ENCODE measurements at regions not wholly inside any gene's neighbourhood (a gene's known extent, or its start where the extent isn't known, plus 50 kb on each side); places are given as distances from the start of the nearest gene placed in this dataset.
"Not testable (repeated sequence)": the region's sequence is repeated elsewhere in the genome, so short reads cannot be mapped to it uniquely, and the experiment has no call there.

DNA sequence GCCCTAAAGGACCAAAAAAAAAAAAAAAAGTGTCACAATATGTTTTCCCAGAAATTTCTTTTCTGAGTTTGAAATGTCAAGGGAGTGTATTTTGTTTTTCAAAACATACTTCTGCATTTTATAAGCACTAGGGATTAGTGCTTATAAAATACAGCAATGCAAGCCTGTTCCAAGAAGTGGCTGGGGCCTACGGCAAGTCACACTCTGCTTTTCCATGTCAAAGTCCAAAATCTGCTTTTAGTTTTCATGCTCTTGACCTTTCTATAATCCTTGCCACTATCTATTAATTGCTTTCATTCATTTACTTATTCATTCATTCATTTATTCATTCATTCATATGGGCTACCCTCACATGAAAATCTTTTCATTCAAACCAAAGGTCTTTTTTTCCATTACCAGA lies 100.1 kb upstream of the UXS1 start:
- intact Hi-C loops (cut with DNase I), result no loop called here
- no peak for DNase-seq (ENCODE audit: low spot score)

DNA sequence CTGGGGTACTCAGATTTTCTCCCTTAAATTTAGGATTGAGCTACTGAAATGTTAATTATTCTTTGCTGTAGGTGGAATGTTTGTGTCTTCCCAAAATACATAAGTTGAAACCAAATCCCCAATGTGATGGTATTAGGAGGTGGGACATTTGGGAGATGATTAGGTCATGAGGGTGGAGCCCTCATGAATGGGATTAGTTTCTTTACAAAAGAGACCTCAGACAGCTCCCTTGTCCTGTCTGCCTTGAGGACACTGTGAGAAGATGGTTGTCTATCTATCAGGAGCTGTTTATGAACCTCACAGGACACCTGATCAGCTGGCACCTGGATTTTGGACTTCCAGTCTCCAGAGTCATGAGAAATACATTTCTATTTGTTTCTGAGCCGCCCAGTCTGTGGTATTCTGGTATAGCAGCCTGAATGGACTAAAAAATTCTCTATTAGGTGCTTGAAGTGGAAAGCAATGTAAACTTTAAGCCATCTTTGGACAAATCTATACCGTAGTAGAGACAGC lies 99.2 kb upstream of the UXS1 start:
- no peak for DNase-seq (ENCODE audit: low spot score)

DNA sequence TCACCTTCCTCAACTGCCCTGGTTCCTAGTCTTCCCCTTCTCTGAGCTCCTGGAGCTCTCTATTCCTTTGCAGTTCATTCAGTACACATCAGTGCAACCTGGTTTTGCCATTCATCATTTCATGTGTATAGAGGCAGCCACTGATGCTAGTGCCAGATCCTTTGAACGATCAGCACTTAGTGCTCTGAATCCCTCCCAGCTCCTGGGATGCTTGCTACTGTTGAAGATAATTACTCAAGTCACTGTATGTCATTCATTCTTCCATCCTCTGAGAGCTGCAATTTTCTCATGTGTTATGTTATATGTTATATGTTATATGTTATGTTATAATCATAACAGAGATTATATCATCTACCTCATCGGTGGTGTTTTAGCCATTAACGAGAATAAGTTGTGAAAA lies 98.5 kb upstream of the UXS1 start:
- intact Hi-C loops (cut with DNase I), result no loop called here
- no peak for DNase-seq (ENCODE audit: low spot score)

More for the DNA sequence above, 99.2 kb upstream of the UXS1 start:
- intact Hi-C loops (cut with DNase I), result no loop called here

DNA sequence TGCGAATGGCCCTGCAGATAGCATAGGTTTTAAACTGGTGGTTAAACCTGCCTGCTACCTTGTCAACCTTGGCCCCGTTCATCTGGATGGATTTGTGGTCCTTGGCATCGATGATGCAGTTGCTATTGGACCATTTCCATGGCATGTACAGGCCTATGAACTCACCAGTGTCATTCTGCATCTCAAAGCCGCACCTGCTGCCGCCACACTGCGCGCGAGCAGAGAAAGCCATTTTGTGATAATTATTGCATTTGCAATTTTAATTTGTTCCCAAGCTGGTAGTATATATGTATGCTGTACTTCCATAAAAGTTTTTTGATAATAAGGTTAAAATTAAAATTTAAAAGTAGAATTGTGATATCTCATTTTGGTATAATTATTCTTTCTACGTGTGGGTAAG lies 94.8 kb upstream of the UXS1 start:
- DNase-seq (ENCODE audit: low spot score), result no peak
- intact Hi-C loops (cut with DNase I), result no loop called here

DNA sequence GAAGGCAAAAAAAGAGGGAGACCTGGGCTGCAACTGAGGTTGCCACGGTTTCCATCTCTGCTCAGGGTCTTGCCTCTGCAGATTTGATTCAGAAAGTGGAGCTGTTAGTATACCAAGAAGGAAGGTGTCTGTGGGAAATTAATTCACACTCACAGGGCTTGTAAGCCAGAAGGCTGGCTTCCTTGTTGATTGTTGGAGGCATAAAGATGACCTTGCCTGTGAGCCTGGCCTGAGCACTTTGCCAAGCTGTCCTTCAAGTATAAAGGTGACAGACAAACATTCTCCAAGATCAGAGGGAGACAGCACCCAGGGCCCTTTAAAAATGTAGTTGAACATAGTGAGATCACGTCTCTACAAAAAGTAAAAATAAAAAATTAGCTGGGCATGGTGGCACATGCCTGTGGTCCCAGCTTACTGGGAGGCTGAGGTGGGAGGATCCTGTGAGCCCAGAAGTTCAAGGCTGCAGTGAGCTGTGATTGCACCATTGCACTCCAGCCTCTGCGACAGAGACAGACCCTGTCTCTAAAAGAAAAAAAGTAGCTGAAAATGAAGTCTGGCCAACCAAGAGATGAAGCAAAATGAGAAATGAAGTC lies 91.2 kb upstream of the UXS1 start:
- intact Hi-C loops (cut with DNase I), result no loop called here
- DNase-seq (ENCODE audit: low spot score), result no peak

DNA sequence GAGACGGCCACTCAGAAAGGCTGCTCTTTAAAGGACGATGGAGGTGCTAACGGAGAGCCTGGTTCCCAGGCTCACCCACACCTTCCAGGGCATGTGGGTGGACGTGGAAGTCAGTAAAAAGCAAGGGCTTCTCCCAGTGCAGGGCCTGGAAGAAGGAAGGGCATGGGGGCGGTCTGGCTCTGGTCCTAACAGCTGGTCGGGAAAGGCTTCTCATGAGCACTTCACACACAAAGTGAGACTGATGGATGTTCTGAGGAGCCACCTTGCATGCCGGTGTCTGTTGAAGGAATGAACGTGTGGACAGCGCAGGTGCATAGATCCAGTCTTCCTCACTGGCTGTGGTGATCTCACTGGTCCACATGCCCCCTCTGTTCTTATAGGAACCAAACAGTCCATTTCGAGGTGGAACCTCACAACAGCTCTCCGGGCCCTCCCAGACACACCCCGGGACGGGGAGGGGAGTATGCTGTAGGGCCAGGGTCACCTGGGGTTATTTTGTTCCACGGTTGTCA lies 90.6 kb upstream of the UXS1 start:
- no peak for DNase-seq (ENCODE audit: low spot score)
- intact Hi-C loops (cut with DNase I), result no loop called here

DNA sequence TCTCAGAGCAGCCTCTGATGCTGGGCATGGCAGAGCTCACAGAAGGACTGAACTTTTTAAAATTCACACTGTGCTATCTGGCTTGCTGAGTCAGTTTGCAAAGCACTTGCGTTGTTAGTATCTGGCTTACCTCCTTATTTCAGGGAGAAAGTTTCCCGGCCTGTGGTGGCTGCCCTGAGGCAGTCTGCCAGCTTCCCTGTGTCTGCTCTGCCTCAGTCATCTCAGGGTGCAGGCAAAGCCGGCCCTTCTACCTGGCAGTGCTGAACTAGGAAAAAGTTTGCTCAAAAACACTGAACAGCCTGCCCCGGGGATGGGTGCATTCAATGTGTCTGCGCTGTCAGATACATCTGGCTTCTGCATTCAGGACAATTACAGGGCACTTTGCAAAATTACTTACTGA lies 90.2 kb upstream of the UXS1 start:
- intact Hi-C loops (cut with DNase I), result no loop called here
- no peak for DNase-seq (ENCODE audit: low spot score)

DNA sequence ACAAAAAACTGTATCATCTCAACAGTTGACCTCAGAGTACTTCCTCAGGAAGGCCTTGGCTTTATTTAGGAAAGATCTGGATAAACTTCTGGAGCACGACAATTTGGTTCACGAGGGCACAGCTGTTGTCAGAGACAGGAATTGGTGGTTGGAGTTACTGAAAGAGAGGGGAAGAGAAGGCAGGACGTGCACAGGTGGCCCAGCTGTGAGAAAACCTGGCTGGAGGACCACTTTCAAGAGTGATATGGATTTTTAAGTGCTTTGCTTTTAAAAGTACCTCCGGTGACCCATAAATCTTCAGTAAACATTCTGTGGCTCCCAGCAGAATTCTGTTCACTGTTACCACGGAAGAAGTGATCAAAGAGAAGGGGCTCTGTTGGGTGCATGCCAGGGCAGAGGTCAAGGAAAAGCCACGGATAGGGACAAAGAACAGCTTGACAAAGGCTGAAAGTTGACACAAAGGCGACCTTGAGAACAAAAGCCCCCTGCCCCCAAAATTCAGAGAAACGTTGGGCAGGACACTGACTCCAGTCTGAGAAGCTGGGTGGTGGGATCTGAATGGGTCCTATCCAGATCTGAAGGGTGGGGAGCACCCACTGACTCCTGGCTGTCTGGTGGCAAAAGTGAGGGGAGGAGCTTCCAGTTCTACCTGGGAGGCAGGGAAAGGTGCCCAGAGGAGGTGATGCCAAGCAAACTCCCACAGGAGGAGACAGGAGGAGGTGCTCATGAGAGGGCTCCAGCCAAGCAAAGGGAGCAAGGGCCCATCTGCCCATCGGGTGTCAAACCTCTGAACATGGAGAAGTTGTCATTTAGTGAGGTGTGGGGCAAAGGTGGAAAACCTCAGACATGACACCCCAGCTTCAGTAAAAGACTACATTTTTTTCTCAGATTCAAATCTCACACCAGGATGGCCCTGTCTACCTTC lies 89.4 kb upstream of the UXS1 start:
- intact Hi-C loops (cut with DNase I), result not testable (repeated sequence)

DNA sequence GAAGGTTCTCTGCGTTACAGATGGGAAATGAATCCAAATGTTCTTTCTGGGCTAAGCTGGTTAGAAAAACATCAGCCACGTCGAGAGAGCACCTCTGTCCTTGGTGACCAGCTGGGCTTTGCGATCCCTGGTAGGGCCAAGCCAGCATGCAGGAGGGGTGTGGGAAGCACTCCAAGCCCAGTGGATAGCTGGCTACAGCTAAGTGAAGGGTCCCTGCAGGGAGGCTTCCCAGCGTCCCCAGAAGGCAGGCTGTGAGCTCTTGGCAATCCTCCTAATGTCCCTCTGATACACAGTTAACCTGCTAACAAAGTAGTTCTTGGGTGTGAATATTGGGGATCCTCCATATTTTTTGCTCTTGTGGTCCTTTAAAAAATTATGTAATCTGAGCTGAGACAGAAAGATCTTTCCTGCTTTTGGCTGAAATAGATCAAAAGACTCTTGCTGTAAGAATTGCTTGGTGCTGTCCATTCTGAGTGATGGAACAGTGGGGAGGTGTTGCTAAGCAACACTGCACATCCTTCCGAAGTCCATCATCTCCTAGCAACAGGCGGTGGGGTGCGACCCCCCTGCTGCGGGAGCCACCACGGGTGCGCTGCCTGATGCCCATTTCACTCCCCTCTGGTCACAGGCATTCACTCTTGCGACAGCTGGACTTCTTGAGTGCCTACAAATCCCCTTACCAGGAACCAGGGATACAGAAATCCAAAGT lies 88.5 kb upstream of the UXS1 start:
- no peak for DNase-seq (ENCODE audit: low spot score)
- intact Hi-C loops (cut with DNase I), result no loop called here

More for the DNA sequence above, 89.4 kb upstream of the UXS1 start:
- not testable (repeated sequence) for DNase-seq (ENCODE audit: low spot score)

DNA sequence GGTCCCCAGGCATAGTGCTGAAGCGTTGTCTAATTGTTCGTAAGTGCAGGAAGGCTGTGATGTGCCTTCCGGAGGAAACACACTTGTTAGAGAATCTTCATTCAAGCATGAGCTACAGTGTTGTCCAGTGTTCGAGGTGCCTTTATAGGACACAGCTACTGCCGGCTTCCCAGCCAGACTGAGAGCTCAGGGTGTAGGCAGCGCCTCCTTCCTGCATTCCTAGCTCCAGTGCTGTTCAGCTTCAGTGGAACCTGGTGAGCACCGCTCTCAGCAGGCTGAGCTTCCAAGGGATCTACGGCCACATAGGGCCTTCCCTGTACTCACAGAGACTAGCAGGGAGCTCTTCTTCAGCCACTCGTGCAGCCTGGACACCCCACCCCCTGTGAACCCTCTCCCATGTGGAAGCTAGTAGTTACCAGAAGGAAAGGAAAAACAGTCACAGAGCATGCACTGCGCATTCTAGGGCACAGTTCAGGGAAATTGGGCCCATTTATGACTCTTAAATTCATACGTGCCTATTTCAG lies 87.9 kb upstream of the UXS1 start:
- intact Hi-C loops (cut with DNase I), result not testable (repeated sequence)

DNA sequence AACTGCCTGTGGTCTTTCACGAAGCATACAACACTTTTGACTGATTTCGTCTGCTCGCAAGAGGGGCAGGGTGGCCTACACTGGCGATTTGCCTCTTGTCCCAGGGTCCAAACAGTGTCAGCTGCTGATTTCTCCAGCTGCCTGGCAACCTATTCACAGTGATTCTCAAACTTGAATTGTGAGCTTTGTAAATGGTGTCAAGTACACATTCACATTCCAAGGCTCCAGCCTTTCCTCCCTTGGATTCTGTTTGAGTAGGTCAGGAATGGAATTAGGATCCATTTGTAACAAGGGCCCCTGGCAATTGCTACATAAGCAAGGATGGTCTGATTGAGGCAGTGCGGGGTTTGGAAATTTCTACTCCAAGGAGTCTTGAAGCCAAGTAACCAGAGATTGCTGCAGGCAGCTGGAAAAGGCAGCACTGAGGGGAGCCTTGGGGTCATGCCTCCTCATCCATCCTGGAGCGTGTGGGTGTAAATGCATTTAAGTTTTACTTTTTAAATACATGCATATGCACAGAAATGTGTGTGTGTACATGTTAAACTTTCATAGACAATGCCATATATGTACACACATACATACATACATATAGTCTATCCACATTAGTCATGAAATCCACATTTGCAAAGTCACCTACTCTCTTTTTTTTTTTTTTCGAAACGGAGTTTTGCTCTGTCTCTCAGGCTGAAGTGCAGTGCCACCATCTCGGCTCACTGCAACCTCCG lies 86.8 kb upstream of the UXS1 start:
- DNase-seq (ENCODE audit: low spot score), result no peak
- intact Hi-C loops (cut with DNase I), result no loop called here

More for the DNA sequence above, 87.9 kb upstream of the UXS1 start:
- not testable (repeated sequence) for DNase-seq (ENCODE audit: low spot score)

DNA sequence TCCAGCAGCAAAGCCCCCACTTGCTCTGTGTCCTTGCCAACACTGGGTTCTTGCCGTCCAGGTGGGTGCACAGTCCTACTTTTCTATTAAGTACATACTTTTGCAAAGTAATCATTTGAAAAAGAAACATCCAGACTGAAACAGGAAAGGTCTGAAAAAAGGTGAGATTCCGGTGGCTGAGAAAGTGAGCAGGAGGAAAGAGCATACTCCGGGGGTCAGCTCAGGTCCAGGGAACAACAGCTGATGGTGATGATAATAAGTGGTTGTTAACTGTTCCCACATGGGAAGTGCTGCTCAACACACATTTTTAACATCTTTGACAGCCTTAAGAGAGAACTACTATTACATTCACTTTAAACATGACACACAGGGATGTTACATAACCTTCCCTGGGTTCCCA lies 86.1 kb upstream of the UXS1 start:
- intact Hi-C loops (cut with DNase I), result no loop called here
- no peak for DNase-seq (ENCODE audit: low spot score)

DNA sequence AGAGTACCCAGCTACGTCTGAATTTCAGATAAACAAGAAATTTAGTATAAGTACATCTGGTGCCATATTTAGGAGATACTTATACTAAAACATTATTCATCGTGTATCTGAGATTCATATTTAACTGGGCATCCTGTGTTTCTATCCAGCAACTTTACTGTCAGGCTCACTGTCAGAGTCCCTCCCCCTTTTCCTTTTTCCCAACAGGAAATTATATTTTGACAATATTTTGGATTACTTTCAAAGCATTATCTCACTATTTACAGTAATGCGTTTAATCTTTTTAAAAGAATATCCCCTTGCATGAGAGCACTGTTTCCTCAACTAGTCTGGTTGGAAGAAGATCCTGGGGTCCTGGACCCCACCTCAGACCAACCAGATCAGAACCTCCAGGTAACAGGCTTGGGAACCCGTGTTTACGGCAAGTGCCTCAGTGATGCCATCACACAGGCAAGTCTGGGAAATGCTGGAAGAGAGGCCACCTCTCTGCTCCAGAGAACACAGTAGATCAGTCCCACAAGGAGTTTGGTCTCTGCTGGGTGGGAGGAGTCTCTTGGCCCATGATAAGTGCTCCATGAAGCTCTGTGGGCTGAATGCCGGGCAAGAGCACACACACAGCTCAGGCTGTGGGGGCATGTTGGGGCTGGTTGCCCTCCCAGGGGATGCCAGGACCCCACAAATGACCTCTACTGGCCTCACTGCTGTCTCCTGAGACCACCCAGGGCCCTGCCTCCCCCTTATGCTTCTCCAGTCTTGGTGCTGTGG lies 84.2 kb upstream of the UXS1 start:
- DNase-seq (ENCODE audit: low spot score), result no peak
- intact Hi-C loops (cut with DNase I), result no loop called here

DNA sequence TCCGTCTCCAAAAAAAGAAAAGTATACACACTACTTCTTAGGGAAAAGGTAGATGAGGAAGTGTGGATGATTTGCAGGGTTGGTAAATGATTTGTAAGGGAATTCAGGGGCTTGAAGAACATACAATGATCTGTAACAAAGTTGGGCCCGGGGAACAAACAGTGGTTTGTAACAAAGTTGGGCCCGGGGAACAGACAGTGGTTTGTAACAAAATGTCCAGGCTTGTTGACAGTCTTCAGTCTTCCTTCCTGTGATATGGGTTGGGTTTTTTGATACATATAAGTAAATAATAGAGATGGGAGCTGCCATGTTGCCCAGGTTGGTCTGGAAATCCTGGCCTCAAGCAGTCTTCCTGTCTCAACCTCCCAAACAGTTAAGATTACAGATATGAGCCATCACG lies 83.3 kb upstream of the UXS1 start:
- intact Hi-C loops (cut with DNase I), result no loop called here
- no peak for DNase-seq (ENCODE audit: low spot score)

DNA sequence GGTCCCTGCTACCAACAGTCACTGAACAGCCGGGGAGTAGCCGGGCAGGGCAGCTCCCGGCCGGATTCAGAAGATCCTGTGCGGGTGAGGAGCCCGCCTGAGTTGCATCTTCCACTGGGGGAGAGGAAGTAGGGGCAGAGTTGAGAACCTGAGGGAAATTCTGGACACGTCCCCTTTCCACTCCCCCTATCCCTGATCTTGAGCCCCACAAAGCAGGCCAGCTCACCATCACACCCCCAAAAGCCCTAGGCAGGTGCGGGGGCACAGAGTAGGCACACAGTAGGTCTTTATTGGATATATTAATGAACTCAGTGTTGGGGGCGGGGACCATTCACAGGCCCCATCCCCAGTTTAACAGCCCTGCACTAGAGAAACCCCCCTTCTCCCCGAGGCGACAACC lies 81.9 kb upstream of the UXS1 start:
- no peak for DNase-seq (ENCODE audit: low spot score)
- intact Hi-C loops (cut with DNase I), result no loop called here

DNA sequence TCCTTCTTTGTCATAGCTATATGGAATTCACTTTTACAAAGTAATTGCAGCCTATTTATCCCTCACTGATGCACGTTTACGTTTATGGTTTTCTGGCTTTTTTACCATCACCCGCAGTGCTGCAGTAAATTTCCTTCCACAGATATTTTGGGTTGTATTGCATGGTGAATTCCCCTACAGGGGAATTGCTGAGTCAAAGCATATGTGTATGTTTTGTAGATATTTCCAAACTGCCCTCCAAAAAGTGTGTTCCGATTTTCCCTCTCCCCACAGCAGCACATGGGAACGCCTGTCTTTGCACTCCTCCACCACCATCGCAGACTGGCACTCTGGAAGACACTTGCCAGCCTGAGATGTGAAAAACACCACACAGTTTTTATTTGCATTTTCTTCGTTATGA lies 80.6 kb upstream of the UXS1 start:
- DNase-seq (ENCODE audit: low spot score), result no peak

DNA sequence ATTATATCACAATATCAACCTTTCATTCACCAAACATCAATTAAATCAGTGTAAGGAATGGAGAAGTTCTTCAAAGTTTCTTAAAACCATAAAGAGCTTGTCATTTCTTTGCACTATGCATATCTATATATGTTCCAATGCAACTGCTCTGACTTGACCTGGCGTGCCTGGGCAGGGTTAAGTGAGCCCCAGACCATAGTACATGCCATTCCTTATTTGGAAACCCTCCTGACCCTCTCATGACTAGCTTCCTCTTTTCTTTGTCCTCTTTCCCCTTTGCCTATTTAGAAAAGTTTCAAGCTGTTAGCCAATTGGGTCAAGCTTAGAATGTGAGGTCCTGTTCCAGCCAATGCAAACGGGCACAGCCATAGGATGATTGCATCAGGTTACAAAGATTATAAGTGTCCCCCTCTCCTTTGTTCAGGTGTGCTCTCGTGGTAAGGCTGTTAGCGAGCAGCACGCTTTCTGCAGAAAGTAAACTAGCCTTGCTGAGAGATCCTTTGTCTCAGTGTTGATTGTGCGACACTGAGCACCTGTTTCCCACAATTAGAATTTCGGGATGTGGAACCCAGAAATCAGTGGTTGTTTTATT lies 78.2 kb upstream of the UXS1 start:
- intact Hi-C loops (cut with DNase I), result no loop called here
- DNase-seq (ENCODE audit: low spot score), result no peak

More for the DNA sequence above, 80.6 kb upstream of the UXS1 start:
- intact Hi-C loops (cut with DNase I), result no loop called here

DNA sequence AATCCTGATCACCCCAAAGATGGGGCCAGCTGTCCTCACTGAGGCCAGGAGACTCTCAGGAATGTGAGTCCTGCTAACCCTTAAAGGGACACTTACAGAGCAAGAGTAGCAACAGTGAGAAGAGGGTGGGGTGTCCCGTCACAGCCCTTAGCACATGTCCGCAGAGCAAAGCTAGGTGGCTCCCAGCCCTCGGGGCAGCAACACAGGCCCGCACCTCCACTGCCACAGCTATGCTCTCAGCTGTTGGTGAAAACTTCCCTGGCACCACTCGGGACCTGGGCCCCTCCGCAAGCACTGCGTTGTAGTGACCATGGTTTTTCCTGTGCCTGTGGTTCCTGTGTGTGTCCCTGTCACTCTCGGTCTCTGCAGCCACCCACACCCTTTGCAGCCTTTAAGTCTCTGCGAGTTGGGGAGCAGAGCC lies 76.4 kb upstream of the UXS1 start:
- no peak for DNase-seq (ENCODE audit: low spot score)
- intact Hi-C loops (cut with DNase I), result no loop called here
